ENCODE measurements at regions not wholly inside any gene's neighbourhood (a gene's known extent, or its start where the extent isn't known, plus 50 kb on each side); places are given as distances from the start of the nearest gene placed in this dataset.

- peaks cover 0 to 8% (median 7%) of the 10 kb centered on the region in 4 donors for H3K4me1 ChIP-seq
- TF ChIP-seq EP300 (IDR thresholded peaks at IDR 0.05), result no peak
- no peak for TF ChIP-seq CTCF (IDR thresholded peaks at IDR 0.05)
- TF ChIP-seq POLR2AphosphoS5 (IDR thresholded peaks at IDR 0.05), result no peak
- no peak for TF ChIP-seq POLR2A (IDR thresholded peaks at IDR 0.05; ENCODE audit: low read depth)
- no peaks in the 10 kb centered on the region for H3K27me3 ChIP-seq
- peaks cover 0 to 4% (median 0%) of the 10 kb centered on the region in 4 donors for H3K9me3 ChIP-seq
- no peaks in the 10 kb centered on the region for H3K36me3 ChIP-seq
- intact Hi-C loops (cut with DNase I), result no loop called here
- no peak overlapping the region for H3K4me3 ChIP-seq
- 42% methylated on average over 9 of the region's 9 CpGs for WGBS
- DNase-seq (ENCODE audit: extremely low spot score), result peak; percentile 19
- no peak overlapping the region for H3K27ac ChIP-seq (replicated peaks in 1 of 4)
Measured at GRCh38 chr6:165890404-165890735, 227.3 kb upstream of the PDE10A start.

- Histone ChIP-seq H3K27ac (replicated peaks in 1 of 4) (no peak overlapping the region), H3K9me3 (peaks cover 0 to 4% (median 0%) of the 10 kb centered on the region in 4 donors), H3K27me3 (no peaks in the 10 kb centered on the region), H3K4me3 (no peak overlapping the region), H3K4me1 (peaks cover 0 to 13% (median 12%) of the 10 kb centered on the region in 4 donors), H3K36me3 (no peaks in the 10 kb centered on the region)
- TF ChIP-seq CTCF (IDR thresholded peaks at IDR 0.05) (peak; percentile 57 to 68 (median 67)), POLR2A (IDR thresholded peaks at IDR 0.05; ENCODE audit: low read depth) (no peak)
- 20% methylated on average over 7 of the region's 7 CpGs for WGBS
- DNase-seq (ENCODE audit: extremely low spot score), result peak; percentile 87
- intact Hi-C loops (cut with DNase I), result no loop called here
Measured at GRCh38 chr6:165889636-165890403, 226.8 kb upstream of the PDE10A start.

GRCh38 chr6:165886169-165886568 is 223.1 kb upstream of the PDE10A start:
- TF ChIP-seq POLR2AphosphoS5 (IDR thresholded peaks at IDR 0.05), result no peak
- TF ChIP-seq POLR2A (IDR thresholded peaks at IDR 0.05; ENCODE audit: low read depth), result no peak
- TF ChIP-seq EP300 (IDR thresholded peaks at IDR 0.05), result no peak
- TF ChIP-seq CTCF (IDR thresholded peaks at IDR 0.05), result no peak
- Histone ChIP-seq H3K27ac (replicated peaks in 1 of 4) (no peak overlapping the region), H3K9me3 (peaks cover 0 to 4% (median 0%) of the 10 kb centered on the region in 4 donors), H3K27me3 (no peaks in the 10 kb centered on the region), H3K36me3 (no peaks in the 10 kb centered on the region), H3K4me3 (no peak overlapping the region), H3K4me1 (peaks cover 0 to 21% (median 18%) of the 10 kb centered on the region in 4 donors)
- 100% methylated on average over 1 of the region's 1 CpG for WGBS
- intact Hi-C loops (cut with DNase I), result no loop called here
- peak; percentile 87 for DNase-seq (ENCODE audit: extremely low spot score)

- Histone ChIP-seq H3K9me3 (peaks cover 0 to 4% (median 0%) of the 10 kb centered on the region in 4 donors), H3K36me3 (no peaks in the 10 kb centered on the region), H3K27me3 (no peaks in the 10 kb centered on the region), H3K4me1 (peaks cover 0 to 21% (median 16%) of the 10 kb centered on the region in 4 donors), H3K27ac (replicated peaks in 1 of 4) (peak overlapping the region in 1 of 4 donors; percentile 16), H3K4me3 (no peak overlapping the region)
- intact Hi-C loops (cut with DNase I), result loop anchor here (2.0 kb wide), 1 partner anchor 214 kb away; no protein-coding TSS in a partner anchor
- TF ChIP-seq POLR2AphosphoS5 (IDR thresholded peaks at IDR 0.05), result peak in 1 of 2 donors; percentile 31
- TF ChIP-seq CTCF (IDR thresholded peaks at IDR 0.05), result peak; percentile 89 to 98 (median 92)
- no peak for TF ChIP-seq EP300 (IDR thresholded peaks at IDR 0.05)
- 39% methylated on average over 32 of the region's 32 CpGs for WGBS
- peak; percentile 93 for DNase-seq (ENCODE audit: extremely low spot score)
Measured at GRCh38 chr6:165884813-165885765, 222.0 kb upstream of the PDE10A start.

Measured in esophagus muscularis mucosa (tissue), 4 donors.